CD4-positive, alpha-beta T cell (primary cell): ENCODE measurements at regions not wholly inside any gene's neighbourhood (a gene's known extent, or its start where the extent isn't known, plus 50 kb on each side); places are given as distances from the start of the nearest gene placed in this dataset.
"Not testable (repeated sequence)": the region's sequence is repeated elsewhere in the genome, so short reads cannot be mapped to it uniquely, and the experiment has no call there.

Source experiments
- ATAC-seq: fragments of 200-7000 bp; cut with Tn5 transposase; one replicate; pipeline ENCODE4 v1.10.0; 2022; ENCODE audit warnings: mild to moderate bottlenecking; ENCODE audit not compliant: poor library complexity
- CTCF ChIA-PET: fragments of 350-600 bp; sonication (Branson Sonifier 250); formaldehyde crosslinking; loops from one replicate; lab custom pipeline; 2021; ENCODE audit warnings: antibody characterized with exemption, inconsistent platforms; lab: Charles Lee
- POLR2A ChIA-PET: fragments of 350-600 bp; sonication (Branson Sonifier 250); formaldehyde crosslinking; loops from one replicate; lab custom pipeline; 2021; ENCODE audit warnings: antibody characterized with exemption, inconsistent platforms; lab: Charles Lee
- DNase-seq, 14 experiments: peaks; one replicate each; pipeline ENCODE4 v3.0.0-alpha.2; 2013 to 2020; ENCODE audit warnings: mixed read lengths in 2 of 14
- H3K27ac ChIP-seq, 2 donors: one replicate each; pipeline versions ENCODE4 v1.5.1 to v1.7.0; 2013; ENCODE audit warnings: low read length in 2 of 2, low read depth in 1 of 2, mild to moderate bottlenecking in 1 of 2
- H3K27me3 ChIP-seq, 2 experiments: 1 replicate in 1 of 2; 2 replicates in 1 of 2; pipeline versions ENCODE4 v1.6.1 to v1.7.0; 2013; ENCODE audit warnings: low read length in 2 of 2, control low read depth in 1 of 2, mild to moderate bottlenecking in 1 of 2, moderate library complexity in 1 of 2; ENCODE audit not compliant: insufficient read depth in 2 of 2, control insufficient read depth in 1 of 2
- H3K36me3 ChIP-seq: one replicate; pipeline ENCODE4 v1.6.1; 2013; ENCODE audit warnings: low read length, control low read depth; ENCODE audit not compliant: insufficient read depth
- H3K4me1 ChIP-seq: one replicate; pipeline ENCODE4 v1.6.1; 2013; ENCODE audit warnings: low read length, control low read depth; ENCODE audit not compliant: insufficient read depth
- H3K4me3 ChIP-seq: one replicate; pipeline ENCODE4 v1.5.1; 2013; ENCODE audit warnings: mild to moderate bottlenecking, low read length, moderate library complexity
- H3K9me3 ChIP-seq, 2 experiments: 1 replicate in 1 of 2; 2 replicates in 1 of 2; pipeline versions ENCODE4 v1.6.1 to v1.7.0; 2013; ENCODE audit warnings: low read length in 2 of 2, mild to moderate bottlenecking in 2 of 2, control low read depth in 1 of 2, moderate library complexity in 1 of 2; ENCODE audit not compliant: control insufficient read depth in 1 of 2, insufficient read depth in 1 of 2
- H3K27ac Mint-ChIP-seq: one replicate; pipeline ENCODE4 v1.8.0; 2020; ENCODE audit warnings: mixed read lengths
- H3K27me3 Mint-ChIP-seq: one replicate; pipeline ENCODE4 v1.8.0; 2021; ENCODE audit warnings: mixed read lengths
- H3K36me3 Mint-ChIP-seq: one replicate; pipeline ENCODE4 v1.8.0; 2021; ENCODE audit warnings: low read depth, mixed read lengths
- H3K4me1 Mint-ChIP-seq: one replicate; pipeline ENCODE4 v1.8.0; 2021; ENCODE audit warnings: low read depth, mixed read lengths
- H3K4me3 Mint-ChIP-seq: one replicate; pipeline ENCODE4 v1.8.0; 2020; ENCODE audit warnings: mild to moderate bottlenecking, mixed read lengths
- H3K9me3 Mint-ChIP-seq: one replicate; pipeline ENCODE4 v1.8.0; 2020; ENCODE audit warnings: mixed read lengths
- intact Hi-C, 2 experiments: fragments of 100-400 bp; cut with DNase I in 1 of 2; cut with micrococcal nuclease in 1 of 2; formaldehyde crosslinking; loops; one replicate each; pipeline versions ENCODE4 v1.15.1 to v1.9.0; 2023 to 2025; cut with DNase I, micrococcal nuclease
- TF ChIP-seq, protein P1 (sequence below): fragments of 200-600 bp; IDR thresholded peaks from one replicate; pipeline ENCODE4 v1.8.0; 2022; ENCODE audit warnings: antibody characterized with exemption, mild to moderate bottlenecking

DNA sequence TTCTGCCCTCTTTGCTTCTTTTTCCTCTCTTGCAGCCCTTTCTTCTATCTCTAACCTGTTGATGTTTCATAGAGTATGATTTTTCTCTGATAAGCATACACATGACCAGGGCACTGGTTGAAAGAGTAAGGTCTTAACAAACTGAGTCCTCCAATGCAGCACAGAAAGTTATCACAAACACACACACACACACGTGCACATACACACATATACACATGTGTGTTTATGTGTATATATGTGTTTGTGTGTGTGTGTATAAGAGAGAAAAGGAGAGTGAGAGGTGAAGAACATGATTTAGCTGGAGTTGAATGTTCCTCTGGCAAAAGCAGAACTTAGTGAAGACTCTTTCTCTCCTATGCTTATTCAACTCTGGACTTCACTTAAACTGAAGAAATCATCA lies 130.0 kb downstream of the KLF6 start:
- Histone ChIP-seq H3K4me1 (peaks cover 11% of the 10 kb centered on the region), H3K36me3 (no peaks in the 10 kb centered on the region), H3K27ac (no peak overlapping the region), H3K4me3 (no peak overlapping the region), H3K9me3 (no peaks in the 10 kb centered on the region), H3K27me3 (no peaks in the 10 kb centered on the region)
- Mint-ChIP-seq H3K27me3 (peaks cover 12% of the 10 kb centered on the region), H3K36me3 (no peaks in the 10 kb centered on the region), H3K27ac (peak overlapping the region; percentile 13), H3K4me1 (peaks cover 29% of the 10 kb centered on the region), H3K9me3 (no peaks in the 10 kb centered on the region), H3K4me3 (no peak overlapping the region)
- DNase-seq (no peak), ATAC-seq (no peak)
- ChIA-PET CTCF (no interaction called here), POLR2A (interaction anchor here (1.6 kb wide), 1 partner anchor 12 kb away, joined by 4 read pairs; no protein-coding TSS in a partner anchor)
- TF ChIP-seq, protein P1, sequence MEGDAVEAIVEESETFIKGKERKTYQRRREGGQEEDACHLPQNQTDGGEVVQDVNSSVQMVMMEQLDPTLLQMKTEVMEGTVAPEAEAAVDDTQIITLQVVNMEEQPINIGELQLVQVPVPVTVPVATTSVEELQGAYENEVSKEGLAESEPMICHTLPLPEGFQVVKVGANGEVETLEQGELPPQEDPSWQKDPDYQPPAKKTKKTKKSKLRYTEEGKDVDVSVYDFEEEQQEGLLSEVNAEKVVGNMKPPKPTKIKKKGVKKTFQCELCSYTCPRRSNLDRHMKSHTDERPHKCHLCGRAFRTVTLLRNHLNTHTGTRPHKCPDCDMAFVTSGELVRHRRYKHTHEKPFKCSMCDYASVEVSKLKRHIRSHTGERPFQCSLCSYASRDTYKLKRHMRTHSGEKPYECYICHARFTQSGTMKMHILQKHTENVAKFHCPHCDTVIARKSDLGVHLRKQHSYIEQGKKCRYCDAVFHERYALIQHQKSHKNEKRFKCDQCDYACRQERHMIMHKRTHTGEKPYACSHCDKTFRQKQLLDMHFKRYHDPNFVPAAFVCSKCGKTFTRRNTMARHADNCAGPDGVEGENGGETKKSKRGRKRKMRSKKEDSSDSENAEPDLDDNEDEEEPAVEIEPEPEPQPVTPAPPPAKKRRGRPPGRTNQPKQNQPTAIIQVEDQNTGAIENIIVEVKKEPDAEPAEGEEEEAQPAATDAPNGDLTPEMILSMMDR = no peak
- intact Hi-C loops = no loop called here

GRCh38 chr10:3654496-3654895 lies 130.5 kb downstream of the KLF6 start:
- no peak for ATAC-seq

GRCh38 chr10:3653303-3653702 lies 131.7 kb downstream of the KLF6 start:
- H3K27ac ChIP-seq, intact Hi-C loops, DNase-seq, H3K36me3 Mint-ChIP-seq, H3K36me3 ChIP-seq, H3K27ac Mint-ChIP-seq, H3K27me3 ChIP-seq, ATAC-seq, H3K9me3 ChIP-seq, H3K9me3 Mint-ChIP-seq: not testable (repeated sequence)
- ChIA-PET CTCF (interaction anchor here (0.6 kb wide), 1 partner anchor 13 kb away, joined by 3 read pairs; no protein-coding TSS in a partner anchor), POLR2A (interaction anchor here (0.7 to 0.9 kb wide), 2 partner anchors 15 to 131 kb away, joined by 3 read pairs; no protein-coding TSS in a partner anchor)
- H3K4me3 Mint-ChIP-seq = peak overlapping the region; percentile 42
- H3K4me1 ChIP-seq = peaks cover 11% of the 10 kb centered on the region
- peaks cover 29% of the 10 kb centered on the region for H3K4me1 Mint-ChIP-seq
- peaks cover 12% of the 10 kb centered on the region for H3K27me3 Mint-ChIP-seq
- H3K4me3 ChIP-seq = peak overlapping the region; percentile 27

More at GRCh38 chr10:3654496-3654895, 130.5 kb downstream of the KLF6 start:
- peaks cover 12% of the 10 kb centered on the region for H3K27me3 Mint-ChIP-seq
- ChIA-PET POLR2A (no interaction called here), CTCF (no interaction called here)
- H3K4me3 Mint-ChIP-seq = no peak overlapping the region
- peaks cover 29% of the 10 kb centered on the region for H3K4me1 Mint-ChIP-seq
- H3K9me3 Mint-ChIP-seq = no peaks in the 10 kb centered on the region
- intact Hi-C loops = no loop called here
- TF ChIP-seq, protein P1 = no peak
- Histone ChIP-seq H3K4me3 (no peak overlapping the region), H3K4me1 (peaks cover 11% of the 10 kb centered on the region), H3K36me3 (no peaks in the 10 kb centered on the region), H3K9me3 (no peaks in the 10 kb centered on the region), H3K27me3 (no peaks in the 10 kb centered on the region), H3K27ac (no peak overlapping the region)
- DNase-seq = no peak
- H3K27ac Mint-ChIP-seq = no peak overlapping the region
- no peaks in the 10 kb centered on the region for H3K36me3 Mint-ChIP-seq

- DNase-seq (peak in 5 of 14 experiments; percentile 4 to 31 (median 25)), ATAC-seq (peak; percentile 58)
- Histone ChIP-seq H3K36me3 (no peaks in the 10 kb centered on the region), H3K27ac (no peak overlapping the region), H3K4me1 (peaks cover 11% of the 10 kb centered on the region), H3K27me3 (no peaks in the 10 kb centered on the region), H3K9me3 (no peaks in the 10 kb centered on the region), H3K4me3 (peak overlapping the region; percentile 27)
- Mint-ChIP-seq H3K4me3 (peak overlapping the region; percentile 35), H3K9me3 (no peaks in the 10 kb centered on the region), H3K4me1 (peaks cover 29% of the 10 kb centered on the region), H3K27ac (no peak overlapping the region), H3K36me3 (no peaks in the 10 kb centered on the region), H3K27me3 (peaks cover 12% of the 10 kb centered on the region)
- ChIA-PET POLR2A (interaction anchor here (0.7 kb wide), 1 partner anchor 131 kb away, joined by 3 read pairs; no protein-coding TSS in a partner anchor), CTCF (interaction anchor here (0.6 kb wide), 1 partner anchor 12 kb away, joined by 3 read pairs; no protein-coding TSS in a partner anchor)
- TF ChIP-seq, protein P1 = no peak
- intact Hi-C loops = no loop called here
Observed at GRCh38 chr10:3652886-3653285, 132.1 kb downstream of the KLF6 start.
